ENCODE measurements at regions not wholly inside any gene's neighbourhood (a gene's known extent, or its start where the extent isn't known, plus 50 kb on each side); places are given as distances from the start of the nearest gene placed in this dataset.

- TF ChIP-seq BHLHE40 (IDR thresholded peaks at IDR 0.05; ENCODE audit: low read depth, low read length), result no peak
- no peak for TF ChIP-seq CTCF (conservative IDR thresholded peaks at IDR 0.05; ENCODE audit: low read depth, low read length)
- no peak for TF ChIP-seq CEBPB (IDR thresholded peaks at IDR 0.05; ENCODE audit: low read depth, low read length)
- TF ChIP-seq MXI1 (IDR thresholded peaks at IDR 0.05; ENCODE audit: borderline replicate concordance, low read depth, low read length), result no peak
These were observed 227.9 kb downstream of the GATA3 start for GRCh38 chr10:8282340-8282739.

Measured in IMR-90 (cell line).